B cell (primary cell): ENCODE measurements at regions not wholly inside any gene's neighbourhood (a gene's known extent, or its start where the extent isn't known, plus 50 kb on each side); places are given as distances from the start of the nearest gene placed in this dataset.

Experiments
- CTCF ChIP-seq: fragments of 200-600 bp; IDR thresholded peaks from one replicate; pipeline ENCODE4 v1.8.0; 2022; ENCODE audit warnings: antibody characterized with exemption, mild to moderate bottlenecking
- EZH2 ChIP-seq: IDR thresholded peaks from 2 replicates; pipeline ENCODE4 v1.6.1; 2012; ENCODE audit warnings: borderline replicate concordance, low read depth, mild to moderate bottlenecking, moderate library complexity, low read length; ENCODE audit not compliant: insufficient read depth, poor library complexity, severe bottlenecking

DNA sequence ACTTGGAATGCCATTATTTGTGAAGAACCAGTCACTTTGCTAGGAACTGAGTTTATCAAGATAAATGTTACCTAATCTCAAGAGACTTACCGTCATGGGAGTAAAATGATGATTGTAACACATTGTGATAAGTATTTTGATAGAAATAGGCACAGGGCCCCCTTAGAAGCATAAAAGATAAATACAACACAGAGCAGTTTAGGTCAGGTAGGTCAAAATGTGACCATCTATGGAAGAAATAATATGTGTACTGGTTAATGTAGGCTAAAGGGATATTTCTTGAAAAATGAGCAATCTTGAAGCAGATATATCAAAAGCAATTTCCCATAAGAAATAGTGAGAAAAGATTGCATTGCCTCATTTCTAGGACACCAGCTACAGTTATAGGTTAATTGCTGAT is 1386.8 kb upstream of the ADGRL2 start:
- no peak for TF ChIP-seq CTCF
- no peak for TF ChIP-seq EZH2
